ENCODE measurements at regions not wholly inside any gene's neighbourhood (a gene's known extent, or its start where the extent isn't known, plus 50 kb on each side); places are given as distances from the start of the nearest gene placed in this dataset.

DNA sequence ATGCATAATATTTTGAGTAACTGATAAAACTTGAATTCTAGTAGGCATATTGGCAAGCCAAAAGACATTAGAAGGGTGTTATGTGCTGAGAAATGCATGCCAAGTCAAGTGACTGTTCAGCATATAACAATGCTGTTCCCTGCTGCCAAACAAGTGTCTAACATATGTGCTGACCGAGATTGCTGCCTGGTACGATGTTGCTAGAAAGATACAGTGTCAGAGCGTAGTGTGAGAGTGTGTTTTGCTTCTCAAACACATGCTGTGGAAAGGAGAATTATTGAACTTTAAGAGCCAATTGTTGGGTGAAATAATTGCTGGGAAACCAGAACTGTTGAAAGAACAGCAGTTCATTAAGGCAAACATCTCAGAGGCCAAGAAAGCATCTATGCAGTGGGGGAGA, 71.3 kb upstream of the GRIA4 start:
- Histone ChIP-seq H3K9me2 (ENCODE audit: insufficient read depth) (no peaks in the 10 kb centered on the region), H3K9me3 (ENCODE audit: control insufficient read depth in 1 of 2, insufficient read depth in 1 of 2, low read depth in 1 of 2, low read length in 2 of 2) (no peaks in the 10 kb centered on the region), H3K79me2 (ENCODE audit: insufficient read depth, low read length) (no peaks in the 10 kb centered on the region), H2AFZ (ENCODE audit: low read depth, low read length, poor library complexity, severe bottlenecking) (no peak overlapping the region), H3K4me3 (replicated peaks in 1 of 2; ENCODE audit: low read depth in 1 of 2, low read length in 2 of 2) (no peak overlapping the region), H3K4me1 (ENCODE audit: control insufficient read depth in 1 of 2, insufficient read depth in 2 of 2, low read length in 2 of 2) (no peaks in the 10 kb centered on the region), H3K36me3 (ENCODE audit: control insufficient read depth in 1 of 2, insufficient read depth in 2 of 2, low read length in 2 of 2) (no peaks in the 10 kb centered on the region), H3K9ac (ENCODE audit: low read length) (no peak overlapping the region), H3K27ac (ENCODE audit: low read depth, low read length) (no peak overlapping the region), H4K20me1 (ENCODE audit: insufficient read depth) (no peaks in the 10 kb centered on the region), H3K4me2 (ENCODE audit: low read length) (no peak overlapping the region), H3K27me3 (ENCODE audit: insufficient read depth, low read length) (no peaks in the 10 kb centered on the region)
- ChIA-PET POLR2A (no interaction called here), RAD21 (ENCODE audit: low non-redundant PET in 1 of 2, low total read pairs in 2 of 2, uncharacterized antibody in 2 of 2, unreplicated experiment in 2 of 2) (no interaction called here), CTCF (no interaction called here)
- no TSS peak for BruUV-seq (replicated peaks)
- TF ChIP-seq EGR1 (IDR thresholded peaks at IDR 0.05; ENCODE audit: low read depth): no peak
- no peak for TF ChIP-seq YY1 (IDR thresholded peaks at IDR 0.05; ENCODE audit: extremely low read depth, insufficient replicate concordance, low read depth, low read length)
- TF ChIP-seq EZH2phosphoT487 (IDR thresholded peaks at IDR 0.05; ENCODE audit: borderline replicate concordance): no peak
- TF ChIP-seq ATF3 (IDR thresholded peaks at IDR 0.05): no peak
- TF ChIP-seq POLR2A (IDR thresholded peaks at IDR 0.05; ENCODE audit: borderline replicate concordance, extremely low read depth, insufficient read depth, insufficient read length): no peak
- TF ChIP-seq CBX3 (IDR thresholded peaks at IDR 0.05; ENCODE audit: low read depth): no peak
- no peak for TF ChIP-seq TCF7L2 (IDR thresholded peaks at IDR 0.05; ENCODE audit: borderline replicate concordance, extremely low read depth, insufficient read depth, insufficient read length)
- TF ChIP-seq, protein P1, sequence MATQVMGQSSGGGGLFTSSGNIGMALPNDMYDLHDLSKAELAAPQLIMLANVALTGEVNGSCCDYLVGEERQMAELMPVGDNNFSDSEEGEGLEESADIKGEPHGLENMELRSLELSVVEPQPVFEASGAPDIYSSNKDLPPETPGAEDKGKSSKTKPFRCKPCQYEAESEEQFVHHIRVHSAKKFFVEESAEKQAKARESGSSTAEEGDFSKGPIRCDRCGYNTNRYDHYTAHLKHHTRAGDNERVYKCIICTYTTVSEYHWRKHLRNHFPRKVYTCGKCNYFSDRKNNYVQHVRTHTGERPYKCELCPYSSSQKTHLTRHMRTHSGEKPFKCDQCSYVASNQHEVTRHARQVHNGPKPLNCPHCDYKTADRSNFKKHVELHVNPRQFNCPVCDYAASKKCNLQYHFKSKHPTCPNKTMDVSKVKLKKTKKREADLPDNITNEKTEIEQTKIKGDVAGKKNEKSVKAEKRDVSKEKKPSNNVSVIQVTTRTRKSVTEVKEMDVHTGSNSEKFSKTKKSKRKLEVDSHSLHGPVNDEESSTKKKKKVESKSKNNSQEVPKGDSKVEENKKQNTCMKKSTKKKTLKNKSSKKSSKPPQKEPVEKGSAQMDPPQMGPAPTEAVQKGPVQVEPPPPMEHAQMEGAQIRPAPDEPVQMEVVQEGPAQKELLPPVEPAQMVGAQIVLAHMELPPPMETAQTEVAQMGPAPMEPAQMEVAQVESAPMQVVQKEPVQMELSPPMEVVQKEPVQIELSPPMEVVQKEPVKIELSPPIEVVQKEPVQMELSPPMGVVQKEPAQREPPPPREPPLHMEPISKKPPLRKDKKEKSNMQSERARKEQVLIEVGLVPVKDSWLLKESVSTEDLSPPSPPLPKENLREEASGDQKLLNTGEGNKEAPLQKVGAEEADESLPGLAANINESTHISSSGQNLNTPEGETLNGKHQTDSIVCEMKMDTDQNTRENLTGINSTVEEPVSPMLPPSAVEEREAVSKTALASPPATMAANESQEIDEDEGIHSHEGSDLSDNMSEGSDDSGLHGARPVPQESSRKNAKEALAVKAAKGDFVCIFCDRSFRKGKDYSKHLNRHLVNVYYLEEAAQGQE (IDR thresholded peaks at IDR 0.05; ENCODE audit: low read depth): no peak
- TF ChIP-seq CTCF (IDR thresholded peaks at IDR 0.05 in 2 of 3, conservative IDR thresholded peaks at IDR 0.05 in 1 of 3; ENCODE audit: borderline replicate concordance in 1 of 3, insufficient read depth in 1 of 3, low read depth in 2 of 3, low read length in 2 of 3): no peak
- no peak for TF ChIP-seq ZNF274 (IDR thresholded peaks at IDR 0.05; ENCODE audit: low read depth, low read length)
- no peak for TF ChIP-seq SIN3A (IDR thresholded peaks at IDR 0.05; ENCODE audit: low read depth)
- no peak for TF ChIP-seq RAD21 (IDR thresholded peaks at IDR 0.05; ENCODE audit: low read depth)
- no peak for TF ChIP-seq EZH2 (IDR thresholded peaks at IDR 0.05)
- no peak for TF ChIP-seq POLR2AphosphoS5 (IDR thresholded peaks at IDR 0.05; ENCODE audit: low read depth, low read length)
- TF ChIP-seq JUND (IDR thresholded peaks at IDR 0.05): no peak
- no peak for DNase-seq (ENCODE audit: low read depth, low spot score)
- no peak for ATAC-seq
- intact Hi-C loops (cut with micrococcal nuclease): no loop called here

Data from HCT116 (cell line).